COLO668 (cell line): ENCODE measurements at regions not wholly inside any gene's neighbourhood (a gene's known extent, or its start where the extent isn't known, plus 50 kb on each side); places are given as distances from the start of the nearest gene placed in this dataset.
"Not testable (repeated sequence)": the region's sequence is repeated elsewhere in the genome, so short reads cannot be mapped to it uniquely, and the experiment has no call there.

Experiments used
- DNase-seq: peaks from one replicate; lab custom pipeline; 2025; ENCODE audit not compliant: unreplicated experiment; lab: John Stamatoyannopoulos, UW

GRCh38 chr13:89153941-89154340, 1482.8 kb downstream of the SLITRK5 start:
- DNase-seq: no peak

DNA sequence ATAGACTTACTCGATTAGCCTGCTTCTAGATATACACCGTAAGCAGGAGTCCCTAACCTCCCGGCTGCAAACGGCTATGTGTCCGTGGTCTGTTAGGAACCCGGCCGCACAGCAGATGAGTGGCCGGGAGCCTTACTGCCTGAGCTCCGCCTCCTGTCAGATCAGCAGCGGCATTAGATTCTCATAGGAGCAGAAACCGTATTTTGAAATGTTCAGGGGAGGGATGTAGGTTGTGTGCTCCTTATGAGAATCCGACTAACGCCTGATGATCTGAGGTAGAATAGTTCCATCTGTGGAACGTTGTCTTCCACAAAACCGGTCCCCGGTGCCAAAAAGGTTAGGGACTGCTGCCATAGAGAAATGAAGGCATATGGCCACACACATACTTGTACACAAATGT, 1491.9 kb downstream of the SLITRK5 start:
- no peak for DNase-seq

DNA sequence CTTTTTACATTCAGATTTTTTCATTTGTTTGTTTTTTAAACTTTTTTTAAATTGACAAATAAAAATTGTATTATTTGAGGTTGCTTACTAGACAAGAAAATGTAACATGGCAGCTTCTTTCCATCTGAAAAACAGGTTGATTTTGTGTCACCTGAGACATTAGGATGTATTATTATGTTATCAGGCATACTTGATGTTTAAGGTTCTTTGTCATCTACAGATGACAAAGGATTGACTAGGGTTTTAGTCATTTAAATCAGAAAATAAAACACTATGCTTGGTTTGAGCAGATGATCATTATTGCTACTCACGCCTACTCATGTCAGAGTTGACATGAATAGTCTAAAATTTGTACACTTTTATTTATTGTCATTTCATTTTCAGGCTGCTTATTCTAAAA, 1494.5 kb downstream of the SLITRK5 start:
- no peak for DNase-seq

- DNase-seq: no peak
Observed at GRCh38 chr13:89169951-89170350, 1498.8 kb downstream of the SLITRK5 start.

DNA sequence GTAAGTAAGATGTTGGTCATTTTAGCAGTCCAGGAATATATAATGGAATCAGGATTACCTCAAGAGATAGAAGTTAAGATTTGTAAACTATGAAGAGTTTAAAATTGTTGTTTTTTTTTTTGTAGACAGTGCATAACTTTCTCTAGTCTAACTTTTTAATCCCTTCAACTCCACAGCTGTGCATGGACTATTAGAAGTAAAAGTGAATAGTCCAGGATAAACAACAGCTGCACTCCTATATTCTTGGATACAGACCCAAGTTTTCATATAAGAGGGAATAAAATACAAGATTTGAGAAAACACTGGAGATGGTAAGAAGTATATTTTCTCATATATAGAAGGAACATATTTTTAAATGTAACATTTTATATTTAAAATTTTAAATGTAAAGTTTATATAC, 1509.9 kb downstream of the SLITRK5 start:
- DNase-seq: no peak

GRCh38 chr13:89199138-89199537, 1528.0 kb downstream of the SLITRK5 start:
- no peak for DNase-seq

DNA sequence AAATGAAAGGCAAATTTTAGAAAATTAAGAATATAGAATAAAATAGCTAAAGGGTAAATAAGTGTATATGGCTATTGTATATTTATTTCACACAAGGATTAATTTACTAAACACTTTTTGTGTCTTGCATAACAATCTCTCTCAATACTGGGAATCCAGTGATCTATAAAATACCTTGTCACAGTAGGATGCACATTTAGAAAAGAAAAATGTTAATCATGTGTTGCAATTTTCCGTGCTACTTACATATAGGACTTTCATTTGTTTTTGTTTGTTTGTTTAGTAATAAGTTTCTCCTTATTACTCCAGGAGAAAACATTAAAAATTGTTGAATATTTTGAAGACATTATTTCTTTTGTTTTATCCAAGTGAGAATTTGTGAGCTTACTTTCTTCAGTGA, 1533.3 kb downstream of the SLITRK5 start:
- DNase-seq: no peak

DNA sequence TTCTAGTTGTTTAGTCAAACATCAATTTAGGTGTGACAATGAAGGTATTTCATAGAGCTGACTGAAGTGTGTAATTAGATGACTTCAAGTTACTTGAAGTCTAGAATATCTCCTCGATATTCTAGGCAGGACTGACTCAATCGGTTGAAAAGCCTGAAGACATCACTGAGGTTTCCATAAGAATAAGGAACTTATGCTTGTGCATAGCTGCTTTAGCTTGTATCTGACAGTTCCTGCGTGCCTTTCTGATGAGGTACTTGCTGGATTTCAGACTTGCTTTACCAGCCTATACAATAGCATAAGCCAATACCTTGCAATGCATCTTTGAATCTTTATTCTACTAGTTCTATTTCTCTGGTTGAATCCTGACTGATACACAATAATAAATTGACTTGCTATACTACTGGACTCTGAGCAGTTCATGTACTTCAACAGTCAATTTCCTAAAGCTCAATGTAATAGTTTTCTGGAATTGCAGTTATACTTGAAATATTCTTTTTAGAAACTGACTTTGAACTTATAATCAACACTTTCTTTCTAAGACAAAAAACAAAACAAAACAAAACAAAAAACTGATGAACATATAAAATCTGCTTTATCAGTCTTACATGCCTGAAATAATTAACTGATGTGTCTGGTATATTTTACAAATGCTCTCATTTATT, 1534.8 kb downstream of the SLITRK5 start:
- DNase-seq: no peak

DNA sequence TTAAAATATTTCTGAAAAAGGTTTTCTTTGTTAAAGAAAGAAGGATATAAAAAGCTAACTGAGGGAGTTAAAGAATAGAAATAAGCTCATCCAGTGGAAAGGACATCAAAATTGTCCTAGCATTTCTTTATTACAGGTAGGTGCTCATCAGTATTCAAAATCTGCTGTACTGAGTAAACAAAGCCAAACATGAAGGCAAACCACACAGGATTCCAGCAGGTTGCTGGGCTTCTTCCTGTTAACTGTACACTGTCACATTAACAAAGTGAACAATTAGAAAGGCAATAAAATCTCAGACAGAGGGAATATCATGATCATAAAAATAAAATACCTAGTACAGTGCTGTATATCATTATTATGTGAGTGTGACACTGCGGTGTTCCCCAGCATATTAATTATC, 1541.0 kb downstream of the SLITRK5 start:
- peak; percentile 25 for DNase-seq

GRCh38 chr13:89214185-89214584, 1543.0 kb downstream of the SLITRK5 start:
- no peak for DNase-seq

- not testable (repeated sequence) for DNase-seq
Observed at GRCh38 chr13:89215319-89215718, 1544.1 kb downstream of the SLITRK5 start.

GRCh38 chr13:89217813-89218212, 1546.6 kb downstream of the SLITRK5 start:
- DNase-seq: no peak

- no peak for DNase-seq
Observed at GRCh38 chr13:89221557-89222158, 1550.5 kb downstream of the SLITRK5 start.

DNA sequence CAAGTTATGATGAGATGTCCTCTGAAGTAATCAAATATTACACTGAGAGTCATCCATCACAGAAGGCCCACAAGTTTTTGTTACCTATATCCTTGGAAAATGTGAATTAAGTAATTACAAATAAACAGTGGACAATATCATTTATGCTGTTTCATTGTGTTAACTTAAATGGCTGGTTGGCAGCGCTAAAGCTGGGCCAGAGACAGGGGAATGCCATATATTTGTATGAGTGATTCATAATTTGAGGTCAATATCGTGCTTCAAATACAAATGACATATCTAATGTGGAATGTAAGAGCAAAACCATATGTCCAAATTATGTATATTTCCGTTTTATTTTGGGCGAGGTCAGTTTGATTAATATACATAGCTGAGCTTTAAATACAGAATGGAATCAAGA, 1556.2 kb downstream of the SLITRK5 start:
- DNase-seq: no peak

DNA sequence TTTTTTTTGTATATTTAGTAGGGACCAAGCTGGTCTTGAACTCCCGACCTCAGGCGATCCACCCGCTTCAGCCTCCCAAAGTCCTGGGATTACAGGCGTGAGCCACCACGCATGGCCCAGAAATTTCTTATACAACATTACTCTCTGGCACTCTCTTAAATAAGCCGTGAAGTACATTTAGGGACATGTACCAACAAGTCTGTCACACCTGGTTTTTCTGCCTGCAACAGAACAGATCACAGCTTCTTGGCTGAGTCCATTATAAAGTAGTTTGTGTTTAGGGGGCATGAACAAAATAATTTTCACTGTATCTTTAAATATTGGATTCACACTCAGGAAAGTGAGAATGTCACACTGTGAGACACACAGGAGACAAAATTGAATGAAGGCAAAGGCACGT, 1567.3 kb downstream of the SLITRK5 start:
- no peak for DNase-seq

GRCh38 chr13:89239361-89240127, 1568.4 kb downstream of the SLITRK5 start:
- DNase-seq: no peak

DNA sequence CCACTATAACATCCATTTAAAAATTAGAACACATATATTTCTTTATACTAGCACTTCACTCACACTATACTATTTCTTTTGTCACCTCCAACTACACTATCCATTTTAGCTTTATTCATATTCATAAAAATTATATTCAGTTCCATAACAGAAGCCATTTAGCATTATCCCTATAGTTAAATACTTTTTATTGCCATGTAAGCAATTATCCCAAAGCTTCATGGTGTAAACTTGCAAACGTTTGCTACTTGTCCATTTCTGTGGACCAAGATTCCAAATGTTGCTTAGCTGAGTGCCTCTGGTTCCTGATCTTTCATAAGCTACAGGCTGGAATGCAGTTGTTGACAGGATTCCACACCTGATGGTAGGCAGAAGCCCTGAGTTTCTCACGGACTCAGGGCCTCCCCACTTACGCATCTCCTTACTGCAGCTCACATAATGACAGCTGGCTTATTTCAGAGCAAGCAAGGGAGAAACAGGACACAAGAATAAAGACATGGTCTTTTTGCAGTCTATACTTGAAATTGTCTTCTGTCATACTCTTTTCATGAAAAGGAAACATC, 1584.8 kb downstream of the SLITRK5 start:
- no peak for DNase-seq

- no peak for DNase-seq
Observed at GRCh38 chr13:89267734-89268133, 1596.6 kb downstream of the SLITRK5 start.

GRCh38 chr13:89269737-89270136, 1598.6 kb downstream of the SLITRK5 start:
- no peak for DNase-seq

DNA sequence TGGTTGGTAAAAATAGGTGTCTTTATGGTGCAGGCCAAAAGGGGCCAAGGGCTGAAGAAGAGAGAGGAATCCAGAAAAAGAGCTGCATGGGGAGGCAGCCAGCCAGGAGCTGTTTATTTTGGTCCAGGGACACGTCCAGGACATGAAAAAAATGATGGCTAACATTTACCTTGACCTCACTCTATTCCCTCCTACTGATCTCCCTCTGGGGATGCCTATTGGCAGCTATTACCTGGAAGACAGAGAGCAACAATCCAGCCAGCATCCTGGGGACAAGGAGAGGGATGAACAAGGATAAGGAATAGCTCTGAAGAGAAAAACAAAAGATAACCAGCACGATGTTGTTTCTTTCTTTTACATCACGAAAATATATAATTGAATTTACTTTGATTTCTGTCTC, 1599.6 kb downstream of the SLITRK5 start:
- no peak for DNase-seq

DNA sequence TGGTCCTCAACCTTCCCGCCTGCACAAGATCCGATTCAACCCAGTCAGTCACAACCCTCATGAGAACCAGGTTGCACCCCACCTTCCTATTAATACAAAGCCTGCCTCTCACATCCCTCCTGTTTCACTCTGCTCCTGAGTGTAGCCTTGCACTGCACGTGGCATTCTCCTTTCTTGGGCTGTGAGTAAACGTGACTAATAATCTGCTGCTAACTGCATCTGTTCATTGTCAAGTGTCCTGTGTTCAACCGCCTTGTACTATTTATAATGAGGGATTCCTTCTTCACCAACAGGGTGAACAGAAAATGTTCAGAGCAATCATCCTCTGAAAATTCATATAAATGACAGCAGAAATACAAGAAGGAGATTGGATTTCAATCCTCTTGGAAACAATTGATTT, 1608.2 kb downstream of the SLITRK5 start:
- DNase-seq: no peak

DNA sequence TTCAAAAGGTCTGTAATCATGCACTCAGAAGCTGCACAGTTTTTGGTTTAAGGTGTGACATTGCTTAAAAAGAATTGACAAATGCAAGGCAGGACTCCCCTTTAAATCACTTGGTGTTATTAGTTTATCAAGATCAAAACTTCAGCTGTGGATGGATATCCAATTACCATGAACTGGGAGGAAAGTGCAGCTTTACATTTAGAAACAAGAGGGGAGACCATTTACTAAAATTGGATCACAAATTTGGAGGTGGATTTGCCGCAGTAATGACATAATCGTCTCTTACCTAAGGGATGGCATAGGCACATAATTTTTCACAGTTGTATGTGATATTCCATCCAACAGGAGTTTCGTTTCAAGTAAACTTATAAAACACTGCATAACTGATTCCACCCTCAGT, 1610.2 kb downstream of the SLITRK5 start:
- no peak for DNase-seq
